HFF-Myc (cell line): ENCODE measurements at regions not wholly inside any gene's neighbourhood (a gene's known extent, or its start where the extent isn't known, plus 50 kb on each side); places are given as distances from the start of the nearest gene placed in this dataset.
"Not testable (repeated sequence)": the region's sequence is repeated elsewhere in the genome, so short reads cannot be mapped to it uniquely, and the experiment has no call there.

ENCODE experiments used
- DNase-seq: peaks from one replicate; pipeline ENCODE4 v3.0.0-alpha.2; 2011; ENCODE audit warnings: low read depth; ENCODE audit errors: extremely low read depth
- H3K4me3 ChIP-seq: replicated peaks from 2 replicates; pipeline ENCODE4 v1.5.1; 2011; ENCODE audit warnings: low read depth, mild to moderate bottlenecking, control low read depth, low read length
- TF ChIP-seq, protein P1 (sequence below): IDR thresholded peaks from 2 replicates; pipeline ENCODE4 v1.5.1; 2012; ENCODE audit warnings: mild to moderate bottlenecking, low read depth, low read length, control low read depth; ENCODE audit errors: missing control alignments

DNA sequence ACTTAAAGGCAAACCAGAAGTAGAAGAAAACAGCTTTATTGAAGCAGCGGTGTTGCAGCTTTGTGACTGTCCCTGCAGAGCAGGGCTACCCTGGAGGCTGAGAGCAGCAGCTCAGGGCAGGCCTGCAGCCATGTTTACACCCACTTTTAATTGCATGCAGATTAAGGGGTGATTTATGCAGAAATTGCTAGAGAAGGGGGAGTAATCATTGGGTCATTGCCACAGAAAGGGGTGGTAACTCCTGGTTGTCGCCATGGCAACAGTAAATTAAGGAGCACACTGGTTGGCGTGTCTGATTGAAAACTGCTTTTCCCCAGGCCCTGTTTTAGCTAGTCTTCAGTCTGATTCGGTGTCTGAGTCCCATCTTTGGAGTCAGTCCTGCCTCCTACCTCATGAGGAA is 195.4 kb upstream of the HDAC4 start:
- H3K4me3 ChIP-seq: no peak overlapping the region
- TF ChIP-seq, protein P1, sequence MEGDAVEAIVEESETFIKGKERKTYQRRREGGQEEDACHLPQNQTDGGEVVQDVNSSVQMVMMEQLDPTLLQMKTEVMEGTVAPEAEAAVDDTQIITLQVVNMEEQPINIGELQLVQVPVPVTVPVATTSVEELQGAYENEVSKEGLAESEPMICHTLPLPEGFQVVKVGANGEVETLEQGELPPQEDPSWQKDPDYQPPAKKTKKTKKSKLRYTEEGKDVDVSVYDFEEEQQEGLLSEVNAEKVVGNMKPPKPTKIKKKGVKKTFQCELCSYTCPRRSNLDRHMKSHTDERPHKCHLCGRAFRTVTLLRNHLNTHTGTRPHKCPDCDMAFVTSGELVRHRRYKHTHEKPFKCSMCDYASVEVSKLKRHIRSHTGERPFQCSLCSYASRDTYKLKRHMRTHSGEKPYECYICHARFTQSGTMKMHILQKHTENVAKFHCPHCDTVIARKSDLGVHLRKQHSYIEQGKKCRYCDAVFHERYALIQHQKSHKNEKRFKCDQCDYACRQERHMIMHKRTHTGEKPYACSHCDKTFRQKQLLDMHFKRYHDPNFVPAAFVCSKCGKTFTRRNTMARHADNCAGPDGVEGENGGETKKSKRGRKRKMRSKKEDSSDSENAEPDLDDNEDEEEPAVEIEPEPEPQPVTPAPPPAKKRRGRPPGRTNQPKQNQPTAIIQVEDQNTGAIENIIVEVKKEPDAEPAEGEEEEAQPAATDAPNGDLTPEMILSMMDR: no peak
- no peak for DNase-seq

DNA sequence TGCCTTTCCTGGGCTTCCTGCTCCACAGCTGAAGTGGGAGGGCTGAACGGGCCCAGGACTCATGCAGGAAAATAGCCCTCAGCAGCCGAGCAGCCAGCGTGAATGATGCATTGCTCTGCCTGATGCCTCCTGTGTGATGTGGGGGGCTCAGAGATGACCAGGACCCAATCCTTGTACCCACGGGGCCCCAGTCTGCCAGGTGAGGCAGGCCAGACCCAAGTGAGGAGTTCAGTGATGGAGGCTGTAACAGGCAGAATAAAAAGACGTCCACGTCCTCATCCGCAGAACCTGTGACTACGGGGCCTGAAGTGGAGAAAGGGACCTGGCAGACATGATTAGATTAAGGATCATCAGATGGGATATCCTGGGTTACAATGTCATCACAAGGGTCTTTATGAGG is 194.9 kb upstream of the HDAC4 start:
- H3K4me3 ChIP-seq: no peak overlapping the region
- TF ChIP-seq, protein P1: no peak
- DNase-seq: no peak

DNA sequence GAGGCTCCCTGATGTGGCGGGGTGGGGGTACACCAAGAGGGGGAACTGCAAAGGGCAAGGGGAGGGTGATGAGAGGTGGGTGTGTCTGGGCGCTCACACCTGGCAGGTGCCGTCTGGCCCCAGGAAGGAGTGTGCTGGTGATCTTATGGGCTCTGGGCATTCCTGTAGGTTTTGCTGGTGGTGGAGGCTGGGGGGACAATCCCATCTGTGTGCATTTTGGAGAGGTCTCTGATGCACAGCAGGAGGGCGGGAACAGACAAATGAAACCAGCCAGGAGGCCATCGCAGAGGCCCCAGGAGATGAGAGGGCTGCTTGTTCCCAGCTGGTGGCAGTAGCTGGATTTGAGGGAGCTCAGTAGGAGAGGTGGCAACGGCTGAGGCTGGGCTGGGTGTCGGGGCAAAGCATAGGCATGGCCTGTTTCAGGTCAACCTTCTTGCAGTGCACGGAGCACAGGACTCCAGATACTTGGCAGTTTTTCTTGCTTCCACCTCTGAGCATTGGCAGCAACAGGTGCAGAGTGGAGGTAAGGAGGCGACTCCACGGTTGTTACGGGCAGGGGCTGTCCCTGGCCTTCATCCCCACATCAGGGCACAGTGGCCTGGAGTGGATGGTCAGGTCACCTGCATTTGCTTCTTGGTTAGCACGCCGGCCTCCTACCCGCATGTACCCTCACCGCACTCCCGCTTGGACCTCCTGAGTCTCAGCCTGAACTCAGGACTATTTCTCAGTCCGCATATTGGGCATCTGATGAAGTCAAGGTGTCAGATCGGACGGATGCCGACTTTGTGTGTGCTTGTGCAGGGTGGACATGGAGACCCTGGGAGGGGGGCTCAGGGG is 194.2 kb upstream of the HDAC4 start:
- TF ChIP-seq, protein P1: no peak
- DNase-seq: no peak
- H3K4me3 ChIP-seq: no peak overlapping the region

DNA sequence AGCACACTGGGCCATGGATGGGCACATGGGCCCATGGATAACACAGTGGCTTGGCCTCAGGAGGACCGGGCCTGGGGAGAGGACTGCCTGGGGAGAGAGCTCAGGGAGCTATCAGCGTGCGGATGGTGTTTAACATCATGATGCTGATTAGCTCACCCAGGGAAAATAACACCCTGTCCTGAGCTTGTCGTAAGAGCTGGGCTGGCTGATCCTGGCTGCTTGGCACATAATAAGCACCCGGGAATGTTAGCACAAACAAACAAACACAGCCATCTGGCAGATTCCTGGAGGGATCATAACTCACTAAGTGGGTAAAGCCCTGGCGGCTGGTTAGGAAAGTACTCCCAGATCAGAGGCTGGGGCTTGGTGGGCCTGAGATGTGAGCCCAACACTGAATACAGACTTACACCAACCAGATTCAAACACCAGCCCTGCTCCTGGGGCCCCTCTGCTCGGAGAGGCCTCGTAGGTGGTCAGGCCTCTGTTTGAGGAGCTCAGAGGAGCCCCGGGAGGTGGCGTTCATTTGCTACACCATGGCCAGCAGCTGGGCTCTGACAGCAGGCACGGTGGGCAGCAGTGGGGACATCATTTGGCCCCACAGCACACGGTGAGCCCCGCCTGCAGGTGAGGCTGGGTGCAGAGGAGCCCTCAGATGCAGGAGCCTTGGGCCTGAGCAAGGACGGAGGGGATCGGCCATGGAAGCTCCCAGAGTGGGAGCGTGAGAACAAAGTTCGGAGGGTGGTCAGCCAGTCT is 193.4 kb upstream of the HDAC4 start:
- H3K4me3 ChIP-seq: no peak overlapping the region
- TF ChIP-seq, protein P1: no peak
- no peak for DNase-seq

DNA sequence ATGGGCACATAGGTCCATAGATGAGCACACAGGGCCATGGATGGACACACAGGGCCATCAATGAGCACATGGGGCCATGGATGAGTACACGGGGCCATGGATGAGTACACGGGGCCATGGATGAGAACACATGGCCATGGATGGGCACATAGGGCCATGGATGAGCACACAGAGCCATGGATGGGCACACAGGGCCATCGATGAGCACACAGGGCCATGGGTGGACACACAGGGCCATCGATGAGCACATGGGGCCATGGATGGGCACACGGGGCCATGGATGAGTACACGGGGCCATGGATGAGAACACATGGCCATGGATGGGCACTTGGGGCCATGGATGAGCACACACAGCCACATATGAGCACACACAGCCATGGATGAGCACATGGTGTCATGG is 192.6 kb upstream of the HDAC4 start:
- no peak for DNase-seq
- TF ChIP-seq, protein P1: no peak
- no peak overlapping the region for H3K4me3 ChIP-seq

DNA sequence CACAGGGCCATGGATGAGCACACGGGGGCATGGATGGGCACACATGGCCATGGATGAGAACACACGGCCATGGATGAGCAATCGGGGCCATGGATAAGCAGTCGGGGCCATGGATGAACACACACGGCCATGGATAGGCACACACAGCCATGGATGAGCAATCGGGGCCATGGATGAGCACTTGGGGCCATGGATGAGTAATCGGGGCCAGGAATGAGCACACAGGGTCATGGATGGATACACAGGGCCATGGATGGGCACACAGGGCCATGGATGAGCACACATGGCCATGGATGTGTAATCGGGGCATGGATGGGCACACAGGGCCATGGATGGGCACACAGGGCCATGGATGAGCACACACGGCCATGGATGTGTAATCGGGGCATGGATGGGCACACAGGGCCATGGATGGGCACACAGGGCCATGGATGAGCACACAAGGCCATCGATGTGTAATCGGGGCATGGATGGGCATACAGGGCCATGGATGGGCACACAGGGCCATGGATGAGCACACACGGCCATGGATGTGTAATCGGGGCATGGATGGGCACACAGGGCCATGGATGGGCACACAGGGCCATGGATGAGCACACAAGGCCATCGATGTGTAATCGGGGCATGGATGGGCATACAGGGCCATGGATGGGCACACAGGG is 191.9 kb upstream of the HDAC4 start:
- DNase-seq, H3K4me3 ChIP-seq: not testable (repeated sequence)
